ENCODE measurements at regions not wholly inside any gene's neighbourhood (a gene's known extent, or its start where the extent isn't known, plus 50 kb on each side); places are given as distances from the start of the nearest gene placed in this dataset.
"Not testable (repeated sequence)": the region's sequence is repeated elsewhere in the genome, so short reads cannot be mapped to it uniquely, and the experiment has no call there.

DNA sequence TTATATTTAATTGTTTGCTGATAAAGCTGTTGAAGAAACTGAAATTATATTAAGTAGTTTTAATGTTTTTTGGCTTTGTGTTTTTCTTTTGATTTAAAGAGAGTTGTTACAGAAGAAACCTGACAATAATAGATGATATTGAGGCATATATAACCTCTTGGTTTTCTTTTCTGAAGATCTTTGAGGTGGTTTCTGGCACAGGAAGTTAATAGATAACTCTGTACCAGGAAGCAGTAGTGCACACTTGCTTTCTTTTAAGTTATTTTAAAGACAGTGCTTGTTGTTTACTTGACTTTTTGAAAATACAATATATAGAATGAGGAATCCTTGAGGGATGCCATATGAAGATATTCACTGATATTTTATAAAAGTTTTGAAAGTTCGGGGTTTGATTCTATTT, 209.0 kb upstream of the FBXO33 start:
- H3K79me2 ChIP-seq (ENCODE audit: insufficient read depth, low read length) = no peaks in the 10 kb centered on the region

DNA sequence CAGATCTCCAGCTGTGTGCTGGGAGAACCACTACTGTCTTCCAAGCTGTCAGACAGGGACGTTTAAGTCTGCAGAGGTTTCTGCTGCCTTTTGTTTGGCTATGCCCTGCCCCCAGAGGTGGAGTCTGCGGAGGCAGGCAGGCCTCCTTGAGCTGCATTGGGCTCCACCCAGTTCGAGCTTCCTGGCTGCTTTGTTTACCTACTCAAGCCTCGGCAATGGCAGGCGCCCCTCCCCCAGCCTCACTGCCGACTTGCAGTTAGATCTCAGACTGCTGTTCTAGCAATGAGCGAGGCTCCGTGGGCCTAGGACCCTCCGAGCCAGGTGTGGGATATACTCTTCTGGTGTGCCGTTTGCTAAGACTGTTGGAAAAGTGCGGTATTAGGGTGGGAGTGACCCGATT, 206.8 kb upstream of the FBXO33 start:
- BruUV-seq (replicated peaks); CTCF ChIA-PET; H3K9me2 ChIP-seq (ENCODE audit: insufficient read depth): not testable (repeated sequence)

More for the DNA sequence above, 209.0 kb upstream of the FBXO33 start:
- ChIA-PET CTCF (no interaction called here), POLR2A (no interaction called here), RAD21 (ENCODE audit: low non-redundant PET in 1 of 2, low total read pairs in 2 of 2, uncharacterized antibody in 2 of 2, unreplicated experiment in 2 of 2) (no interaction called here)
- no peaks in the 10 kb centered on the region for H3K4me1 ChIP-seq (ENCODE audit: control insufficient read depth in 1 of 2, insufficient read depth in 2 of 2, low read length in 2 of 2)
- H3K4me2 ChIP-seq (ENCODE audit: low read length) = no peak overlapping the region
- H3K4me3 ChIP-seq (replicated peaks in 1 of 2; ENCODE audit: low read depth in 1 of 2, low read length in 2 of 2) = no peak overlapping the region
- H3K9me3 ChIP-seq (ENCODE audit: control insufficient read depth in 1 of 2, insufficient read depth in 1 of 2, low read depth in 1 of 2, low read length in 2 of 2) = no peaks in the 10 kb centered on the region
- H3K27me3 ChIP-seq (ENCODE audit: insufficient read depth, low read length) = no peaks in the 10 kb centered on the region
- no peaks in the 10 kb centered on the region for H3K9me2 ChIP-seq (ENCODE audit: insufficient read depth)
- ATAC-seq (no peak), DNase-seq (ENCODE audit: low read depth, low spot score) (no peak)
- no peak overlapping the region for H2AFZ ChIP-seq (ENCODE audit: low read depth, low read length, poor library complexity, severe bottlenecking)
- H3K9ac ChIP-seq (ENCODE audit: low read length) = no peak overlapping the region
- intact Hi-C loops (cut with micrococcal nuclease) = no loop called here
- BruUV-seq (replicated peaks) = no TSS peak
- no peak overlapping the region for H3K27ac ChIP-seq (ENCODE audit: low read depth, low read length)
- TF ChIP-seq SP1 (IDR thresholded peaks at IDR 0.05; ENCODE audit: low read depth) (no peak), EGR1 (IDR thresholded peaks at IDR 0.05; ENCODE audit: low read depth) (no peak), JUND (IDR thresholded peaks at IDR 0.05) (no peak), ELF1 (IDR thresholded peaks at IDR 0.05; ENCODE audit: borderline replicate concordance, low read depth) (no peak), POLR2A (IDR thresholded peaks at IDR 0.05; ENCODE audit: borderline replicate concordance, extremely low read depth, insufficient read depth, insufficient read length) (no peak)
- TF ChIP-seq, protein P1, sequence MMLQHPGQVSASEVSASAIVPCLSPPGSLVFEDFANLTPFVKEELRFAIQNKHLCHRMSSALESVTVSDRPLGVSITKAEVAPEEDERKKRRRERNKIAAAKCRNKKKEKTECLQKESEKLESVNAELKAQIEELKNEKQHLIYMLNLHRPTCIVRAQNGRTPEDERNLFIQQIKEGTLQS (IDR thresholded peaks at IDR 0.05) = no peak
- TF ChIP-seq, protein P2, sequence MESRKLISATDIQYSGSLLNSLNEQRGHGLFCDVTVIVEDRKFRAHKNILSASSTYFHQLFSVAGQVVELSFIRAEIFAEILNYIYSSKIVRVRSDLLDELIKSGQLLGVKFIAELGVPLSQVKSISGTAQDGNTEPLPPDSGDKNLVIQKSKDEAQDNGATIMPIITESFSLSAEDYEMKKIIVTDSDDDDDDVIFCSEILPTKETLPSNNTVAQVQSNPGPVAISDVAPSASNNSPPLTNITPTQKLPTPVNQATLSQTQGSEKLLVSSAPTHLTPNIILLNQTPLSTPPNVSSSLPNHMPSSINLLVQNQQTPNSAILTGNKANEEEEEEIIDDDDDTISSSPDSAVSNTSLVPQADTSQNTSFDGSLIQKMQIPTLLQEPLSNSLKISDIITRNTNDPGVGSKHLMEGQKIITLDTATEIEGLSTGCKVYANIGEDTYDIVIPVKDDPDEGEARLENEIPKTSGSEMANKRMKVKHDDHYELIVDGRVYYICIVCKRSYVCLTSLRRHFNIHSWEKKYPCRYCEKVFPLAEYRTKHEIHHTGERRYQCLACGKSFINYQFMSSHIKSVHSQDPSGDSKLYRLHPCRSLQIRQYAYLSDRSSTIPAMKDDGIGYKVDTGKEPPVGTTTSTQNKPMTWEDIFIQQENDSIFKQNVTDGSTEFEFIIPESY (IDR thresholded peaks at IDR 0.05; ENCODE audit: extremely low read depth, insufficient replicate concordance, low read length) = no peak
- no peaks in the 10 kb centered on the region for H4K20me1 ChIP-seq (ENCODE audit: insufficient read depth)
- H3K36me3 ChIP-seq (ENCODE audit: control insufficient read depth in 1 of 2, insufficient read depth in 2 of 2, low read length in 2 of 2) = no peaks in the 10 kb centered on the region

More for the DNA sequence above, 206.8 kb upstream of the FBXO33 start:
- DNase-seq (ENCODE audit: low read depth, low spot score); H3K27ac ChIP-seq (ENCODE audit: low read depth, low read length); H3K36me3 ChIP-seq (ENCODE audit: control insufficient read depth in 1 of 2, insufficient read depth in 2 of 2, low read length in 2 of 2); H3K79me2 ChIP-seq (ENCODE audit: insufficient read depth, low read length); H3K27me3 ChIP-seq (ENCODE audit: insufficient read depth, low read length); H3K4me1 ChIP-seq (ENCODE audit: control insufficient read depth in 1 of 2, insufficient read depth in 2 of 2, low read length in 2 of 2); RAD21 ChIA-PET (ENCODE audit: low non-redundant PET in 1 of 2, low total read pairs in 2 of 2, uncharacterized antibody in 2 of 2, unreplicated experiment in 2 of 2); H3K9ac ChIP-seq (ENCODE audit: low read length); H3K9me3 ChIP-seq (ENCODE audit: control insufficient read depth in 1 of 2, insufficient read depth in 1 of 2, low read depth in 1 of 2, low read length in 2 of 2); ATAC-seq; H2AFZ ChIP-seq (ENCODE audit: low read depth, low read length, poor library complexity, severe bottlenecking); POLR2A ChIA-PET; H4K20me1 ChIP-seq (ENCODE audit: insufficient read depth); intact Hi-C loops (cut with micrococcal nuclease); H3K4me3 ChIP-seq (replicated peaks in 1 of 2; ENCODE audit: low read depth in 1 of 2, low read length in 2 of 2); H3K4me2 ChIP-seq (ENCODE audit: low read length): not testable (repeated sequence)
